H9 (cell line): ENCODE measurements at regions not wholly inside any gene's neighbourhood (a gene's known extent, or its start where the extent isn't known, plus 50 kb on each side); places are given as distances from the start of the nearest gene placed in this dataset.

ENCODE experiments used
- DNase-seq: peaks from one replicate; pipeline ENCODE4 v3.0.0-alpha.2; 2017
- H2AFZ ChIP-seq: one replicate; pipeline ENCODE4 v1.6.1; 2013; ENCODE audit warnings: mild to moderate bottlenecking, low read length, control low read depth, moderate library complexity
- H2AK5ac ChIP-seq: 2 replicates; pipeline ENCODE4 v1.6.1; 2013; ENCODE audit warnings: low read length, control low read depth, mixed read lengths; ENCODE audit not compliant: insufficient read length
- H2BK120ac ChIP-seq: one replicate; pipeline ENCODE4 v1.6.1; 2013; ENCODE audit warnings: low read depth, mild to moderate bottlenecking, low read length, control low read depth, inconsistent platforms; ENCODE audit not compliant: poor library complexity, severe bottlenecking
- H2BK12ac ChIP-seq: 2 replicates; pipeline ENCODE4 v1.6.1; 2013; ENCODE audit warnings: low read length, control low read depth, mixed read lengths, low read depth; ENCODE audit not compliant: insufficient read length
- H2BK15ac ChIP-seq: 2 replicates; pipeline ENCODE4 v1.6.1; 2013; ENCODE audit warnings: low read depth, low read length, control low read depth
- H2BK20ac ChIP-seq: one replicate; pipeline ENCODE4 v1.6.1; 2013; ENCODE audit warnings: low read depth, mild to moderate bottlenecking, low read length, control low read depth, inconsistent platforms; ENCODE audit not compliant: poor library complexity, severe bottlenecking
- H2BK5ac ChIP-seq: 2 replicates; pipeline ENCODE4 v1.6.1; 2013; ENCODE audit warnings: low read length, control low read depth, mixed read lengths; ENCODE audit not compliant: insufficient read length
- H3K14ac ChIP-seq: 2 replicates; pipeline ENCODE4 v1.6.1; 2013; ENCODE audit warnings: low read length, control low read depth; ENCODE audit not compliant: insufficient read depth
- H3K18ac ChIP-seq: 2 replicates; pipeline ENCODE4 v1.6.1; 2013; ENCODE audit warnings: low read depth, mild to moderate bottlenecking, mixed read lengths, low read length, control low read depth; ENCODE audit not compliant: insufficient read length
- H3K23ac ChIP-seq: 2 replicates; pipeline ENCODE4 v1.6.1; 2013; ENCODE audit warnings: low read length, control low read depth, mixed read lengths, low read depth; ENCODE audit not compliant: insufficient read length
- H3K23me2 ChIP-seq: 2 replicates; pipeline ENCODE4 v1.6.1; 2013; ENCODE audit warnings: low read depth, mild to moderate bottlenecking, mixed read lengths, low read length, control low read depth; ENCODE audit not compliant: insufficient read length, poor library complexity, severe bottlenecking
- H3K27ac ChIP-seq: 2 replicates; pipeline ENCODE4 v1.5.1; 2013; ENCODE audit warnings: low read length, control low read depth, mixed read lengths, low read depth; ENCODE audit not compliant: insufficient read length
- H3K27me3 ChIP-seq: 2 replicates; pipeline ENCODE4 v1.6.1; 2013; ENCODE audit warnings: low read length, control low read depth, inconsistent platforms; ENCODE audit not compliant: insufficient read depth
- H3K4ac ChIP-seq: 2 replicates; pipeline ENCODE4 v1.6.1; 2013; ENCODE audit warnings: low read depth, mild to moderate bottlenecking, control low read depth, inconsistent platforms, low read length, moderate library complexity
- H3K4me1 ChIP-seq: 2 replicates; pipeline ENCODE4 v1.6.1; 2013; ENCODE audit warnings: low read length, control low read depth, inconsistent platforms; ENCODE audit not compliant: insufficient read depth
- H3K4me2 ChIP-seq: 2 replicates; pipeline ENCODE4 v1.6.1; 2013; ENCODE audit warnings: low read length, control low read depth, mixed read lengths; ENCODE audit not compliant: insufficient read length, insufficient read depth
- H3K56ac ChIP-seq: 2 replicates; pipeline ENCODE4 v1.6.1; 2013; ENCODE audit warnings: low read depth, mild to moderate bottlenecking, mixed read lengths, low read length, control low read depth; ENCODE audit not compliant: insufficient read length
- H3K79me1 ChIP-seq: 2 replicates; pipeline ENCODE4 v1.6.1; 2013; ENCODE audit warnings: low read depth, mild to moderate bottlenecking, moderate library complexity, low read length, control low read depth, inconsistent platforms; ENCODE audit not compliant: insufficient read depth, poor library complexity, severe bottlenecking
- H3K79me2 ChIP-seq: 2 replicates; pipeline ENCODE4 v1.6.1; 2013; ENCODE audit warnings: low read length, control low read depth, inconsistent platforms; ENCODE audit not compliant: insufficient read depth
- H3K9ac ChIP-seq: 2 replicates; pipeline ENCODE4 v1.6.1; 2013; ENCODE audit warnings: low read length, control low read depth, mixed read lengths; ENCODE audit not compliant: insufficient read length; ENCODE audit errors: extremely low read depth
- H3K9me3 ChIP-seq: one replicate; pipeline ENCODE4 v1.6.1; 2013; ENCODE audit warnings: low read depth, low read length, inconsistent platforms; ENCODE audit not compliant: control insufficient read depth
- H3T11ph ChIP-seq: one replicate; pipeline ENCODE4 v1.6.1; 2013; ENCODE audit warnings: mild to moderate bottlenecking, low read length, control low read depth, inconsistent platforms
- H4K20me1 ChIP-seq: one replicate; pipeline ENCODE4 v1.6.1; 2013; ENCODE audit not compliant: control insufficient read depth, insufficient read length, insufficient read depth
- H4K5ac ChIP-seq: 2 replicates; pipeline ENCODE4 v1.6.1; 2013; ENCODE audit warnings: low read depth, mild to moderate bottlenecking, mixed read lengths, low read length, control low read depth; ENCODE audit not compliant: insufficient read length
- H4K8ac ChIP-seq: replicated peaks from 2 replicates; pipeline ENCODE4 v1.6.1; 2013; ENCODE audit warnings: low read length, control low read depth, mixed read lengths, low read depth; ENCODE audit not compliant: insufficient read length
- H4K91ac ChIP-seq: 2 replicates; pipeline ENCODE4 v1.6.1; 2013; ENCODE audit warnings: low read depth, mild to moderate bottlenecking, moderate library complexity, mixed read lengths, low read length, control low read depth; ENCODE audit not compliant: insufficient read length
- H3K27ac Mint-ChIP-seq, 3 experiments: 2 replicates in 2 of 3; 3 replicates in 1 of 3; pipeline ENCODE4 v1.8.0; 2020 to 2021; ENCODE audit warnings: mixed read lengths in 3 of 3, mild to moderate bottlenecking in 1 of 3, moderate library complexity in 1 of 3
- H3K27me3 Mint-ChIP-seq: 2 replicates; pipeline ENCODE4 v1.8.0; 2021; ENCODE audit warnings: low read depth, mild to moderate bottlenecking, moderate library complexity, mixed read lengths
- H3K36me3 Mint-ChIP-seq, 3 experiments: 2 replicates in 2 of 3; 3 replicates in 1 of 3; pipeline ENCODE4 v1.8.0; 2020 to 2021; ENCODE audit warnings: low read depth in 3 of 3, mixed read lengths in 3 of 3; ENCODE audit not compliant: insufficient read depth in 1 of 3
- H3K4me1 Mint-ChIP-seq, 2 experiments: 2 replicates each; pipeline ENCODE4 v1.8.0; 2020; ENCODE audit warnings: mixed read lengths in 2 of 2
- H3K4me3 Mint-ChIP-seq, 2 experiments: 2 replicates in 1 of 2; 3 replicates in 1 of 2; pipeline ENCODE4 v1.8.0; 2020 to 2021; ENCODE audit warnings: mild to moderate bottlenecking in 2 of 2, mixed read lengths in 2 of 2, moderate library complexity in 1 of 2
- H3K9me3 Mint-ChIP-seq, 2 experiments: 2 replicates in 1 of 2; 3 replicates in 1 of 2; pipeline ENCODE4 v1.8.0; 2020; ENCODE audit warnings: mild to moderate bottlenecking in 2 of 2, mixed read lengths in 2 of 2, moderate library complexity in 1 of 2
- CTCF ChIP-seq: fragments of 200-600 bp; sonication (generic); conservative IDR thresholded peaks from 3 replicates; pipeline ENCODE4 v1.8.0; 2021; ENCODE audit warnings: antibody characterized with exemption, mild to moderate bottlenecking
- WGBS: extraction: QIAGEN DNeasy Blood & Tissue Kit; methylation state at CpG from one replicate; pipeline ENCODE4 v1.1.7; 2013; ENCODE audit warnings: missing lambda C conversion rate, low lambda C conversion rate, mixed read lengths; ENCODE audit not compliant: insufficient read length; ENCODE audit errors: extremely low coverage; 5-methylcytosine and 5-hydroxymethylcytosine counted together

GRCh38 chr18:46336278-46337111 lies 232.3 kb downstream of the HAUS1 start:
- Histone ChIP-seq H3K27ac (no peak overlapping the region), H4K8ac (no peak overlapping the region), H3K79me1 (peaks cover 2% of the 10 kb centered on the region), H3K23ac (no peak overlapping the region), H3K4me2 (no peak overlapping the region), H4K5ac (no peak overlapping the region), H2BK15ac (no peak overlapping the region), H2AFZ (no peak overlapping the region), H2AK5ac (no peak overlapping the region), H3K4ac (no peak overlapping the region), H3K14ac (no peak overlapping the region), H3T11ph (no peak overlapping the region), H3K9me3 (no peaks in the 10 kb centered on the region), H3K4me1 (peaks cover 9% of the 10 kb centered on the region; the same call in 1 of the 2 replicates), H4K20me1 (no peaks in the 10 kb centered on the region), H3K18ac (no peak overlapping the region), H3K9ac (no peak overlapping the region), H2BK5ac (no peak overlapping the region), H2BK120ac (no peak overlapping the region), H3K56ac (no peak overlapping the region), H4K91ac (no peak overlapping the region), H2BK20ac (no peak overlapping the region), H3K27me3 (peaks cover 10% of the 10 kb centered on the region; the same call in 1 of the 2 replicates), H3K23me2 (peaks cover 20% of the 10 kb centered on the region), H3K79me2 (no peaks in the 10 kb centered on the region; the same call in 1 of the 2 replicates), H2BK12ac (no peak overlapping the region)
- Mint-ChIP-seq H3K9me3 (no peaks in the 10 kb centered on the region; a peak in 1 of 5 replicates), H3K4me1 (peaks cover 45 to 62% of the 10 kb centered on the region in 2 experiments), H3K27ac (no peak overlapping the region; a peak in 1 of 7 replicates), H3K36me3 (no peaks in the 10 kb centered on the region), H3K4me3 (peak overlapping the region in 1 of 2 experiments; percentile 98; a peak in 3 of 5 replicates), H3K27me3 (peaks cover 43% of the 10 kb centered on the region)
- no peak for DNase-seq
- TF ChIP-seq CTCF, result no peak
- no CpG with 5 or more reads among the region's 8 CpGs for WGBS
